GM06990 (cell line): ENCODE measurements at regions not wholly inside any gene's neighbourhood (a gene's known extent, or its start where the extent isn't known, plus 50 kb on each side); places are given as distances from the start of the nearest gene placed in this dataset.

Experiments used
- DNase-seq: peaks from one replicate; pipeline ENCODE4 v3.0.0-alpha.2; 2011; ENCODE audit not compliant: insufficient read length; ENCODE audit errors: extremely low read depth
- H3K27me3 ChIP-seq: replicated peaks from 2 replicates; pipeline ENCODE4 v1.6.0; 2011; ENCODE audit warnings: low read length; ENCODE audit not compliant: control insufficient read depth, insufficient read depth
- H3K36me3 ChIP-seq: 2 replicates; pipeline ENCODE4 v1.5.1; 2011; ENCODE audit warnings: low read length; ENCODE audit not compliant: control insufficient read depth, insufficient read depth
- H3K4me3 ChIP-seq: replicated peaks from 2 replicates; pipeline ENCODE4 v1.5.1; 2011; ENCODE audit warnings: low read depth, mild to moderate bottlenecking, control low read depth, low read length
- CTCF ChIP-seq: IDR thresholded peaks from 2 replicates; pipeline ENCODE4 v1.5.1; 2011; ENCODE audit warnings: low read length, control low read depth, mild to moderate bottlenecking, inconsistent platforms; ENCODE audit not compliant: insufficient read depth, poor library complexity, severe bottlenecking

- H3K4me3 ChIP-seq = no peak overlapping the region
- peaks cover 1% of the 10 kb centered on the region; the same call in 1 of the 2 replicates for H3K27me3 ChIP-seq
- DNase-seq = no peak
- TF ChIP-seq CTCF = no peak
- H3K36me3 ChIP-seq = no peaks in the 10 kb centered on the region
These were observed 105.7 kb downstream of the RPS24 start for GRCh38 chr10:78139341-78139740.

GRCh38 chr10:78140066-78140630 lies 106.5 kb downstream of the RPS24 start:
- no peaks in the 10 kb centered on the region for H3K36me3 ChIP-seq
- TF ChIP-seq CTCF = no peak
- H3K27me3 ChIP-seq = peaks cover 1% of the 10 kb centered on the region; the same call in 1 of the 2 replicates
- no peak overlapping the region for H3K4me3 ChIP-seq
- no peak for DNase-seq

GRCh38 chr10:78143576-78143975 lies 109.9 kb downstream of the RPS24 start:
- DNase-seq = no peak
- no peaks in the 10 kb centered on the region for H3K36me3 ChIP-seq
- H3K27me3 ChIP-seq = no peaks in the 10 kb centered on the region
- no peak for TF ChIP-seq CTCF
- H3K4me3 ChIP-seq = no peak overlapping the region

GRCh38 chr10:78146200-78146599 lies 112.5 kb downstream of the RPS24 start:
- no peak for TF ChIP-seq CTCF
- H3K36me3 ChIP-seq = no peaks in the 10 kb centered on the region
- no peak overlapping the region for H3K4me3 ChIP-seq
- DNase-seq = no peak
- no peaks in the 10 kb centered on the region for H3K27me3 ChIP-seq

GRCh38 chr10:78147202-78147601 lies 113.5 kb downstream of the RPS24 start:
- no peak for TF ChIP-seq CTCF
- Histone ChIP-seq H3K27me3 (no peaks in the 10 kb centered on the region), H3K4me3 (no peak overlapping the region), H3K36me3 (no peaks in the 10 kb centered on the region)
- no peak for DNase-seq

- no peaks in the 10 kb centered on the region for H3K27me3 ChIP-seq
- DNase-seq = no peak
- H3K4me3 ChIP-seq = no peak overlapping the region
- H3K36me3 ChIP-seq = no peaks in the 10 kb centered on the region
- no peak for TF ChIP-seq CTCF
These were observed 114.7 kb downstream of the RPS24 start for GRCh38 chr10:78148216-78148960.
